ENCODE measurements at regions not wholly inside any gene's neighbourhood (a gene's known extent, or its start where the extent isn't known, plus 50 kb on each side); places are given as distances from the start of the nearest gene placed in this dataset.

- no peaks in the 10 kb centered on the region for H3K27me3 Mint-ChIP-seq (ENCODE audit: insufficient read depth, low read depth)
Measured at GRCh38 chr15:37452498-37452897, 352.1 kb upstream of the MEIS2 start.

GRCh38 chr15:37480482-37480881, 380.1 kb upstream of the MEIS2 start:
- H3K36me3 Mint-ChIP-seq: no peaks in the 10 kb centered on the region
- no peaks in the 10 kb centered on the region for H3K27me3 Mint-ChIP-seq (ENCODE audit: insufficient read depth, low read depth)

More at GRCh38 chr15:37452498-37452897, 352.1 kb upstream of the MEIS2 start:
- peaks cover 4% of the 10 kb centered on the region for H3K9me3 ChIP-seq (ENCODE audit: low read depth)
- no peak overlapping the region for H3K4me2 ChIP-seq
- no peak overlapping the region for H3K27ac Mint-ChIP-seq
- H3K9me3 Mint-ChIP-seq: peaks cover 12% of the 10 kb centered on the region
- H3K36me3 Mint-ChIP-seq: no peaks in the 10 kb centered on the region
- H3K79me2 ChIP-seq (ENCODE audit: low read depth): no peaks in the 10 kb centered on the region
- no peaks in the 10 kb centered on the region for H3K27me3 ChIP-seq
- no peak overlapping the region for H3K4me3 ChIP-seq
- no peaks in the 10 kb centered on the region for H3K36me3 ChIP-seq
- H2AFZ ChIP-seq (replicated peaks): no peak overlapping the region
- H3K9ac ChIP-seq: no peak overlapping the region
- H3K4me3 Mint-ChIP-seq: no peak overlapping the region
- no peak overlapping the region for H3K27ac ChIP-seq
- H3K4me1 Mint-ChIP-seq: peaks cover 4% of the 10 kb centered on the region
- no peaks in the 10 kb centered on the region for H3K4me1 ChIP-seq
- TF ChIP-seq EZH2phosphoT487 (IDR thresholded peaks at IDR 0.05) (no peak), CTCF (IDR thresholded peaks at IDR 0.05) (no peak), EZH2 (IDR thresholded peaks at IDR 0.05) (no peak)
- H3F3A ChIP-seq (ENCODE audit: low read depth): no peaks in the 10 kb centered on the region
- H4K20me1 ChIP-seq (ENCODE audit: low read depth): no peaks in the 10 kb centered on the region
- no peak for DNase-seq (ENCODE audit: low spot score)

GRCh38 chr15:37481126-37481525, 380.8 kb upstream of the MEIS2 start:
- no peak for DNase-seq (ENCODE audit: low spot score)
- Mint-ChIP-seq H3K27ac (no peak overlapping the region), H3K9me3 (peaks cover 6% of the 10 kb centered on the region), H3K4me3 (no peak overlapping the region), H3K36me3 (no peaks in the 10 kb centered on the region), H3K27me3 (ENCODE audit: insufficient read depth, low read depth) (no peaks in the 10 kb centered on the region), H3K4me1 (no peaks in the 10 kb centered on the region)
- H3K27me3 ChIP-seq: no peaks in the 10 kb centered on the region
- H3K36me3 ChIP-seq: peaks cover 6% of the 10 kb centered on the region
- no peak for TF ChIP-seq EZH2phosphoT487 (IDR thresholded peaks at IDR 0.05)
- TF ChIP-seq CTCF (IDR thresholded peaks at IDR 0.05): no peak
- no peak for TF ChIP-seq EZH2 (IDR thresholded peaks at IDR 0.05)
- no peak overlapping the region for H2AFZ ChIP-seq (replicated peaks)
- H3K4me1 ChIP-seq: no peaks in the 10 kb centered on the region
- H3K79me2 ChIP-seq (ENCODE audit: low read depth): no peaks in the 10 kb centered on the region
- H4K20me1 ChIP-seq (ENCODE audit: low read depth): no peaks in the 10 kb centered on the region
- H3K4me2 ChIP-seq: no peak overlapping the region
- H3F3A ChIP-seq (ENCODE audit: low read depth): no peaks in the 10 kb centered on the region
- H3K4me3 ChIP-seq: no peak overlapping the region
- H3K9me3 ChIP-seq (ENCODE audit: low read depth): no peaks in the 10 kb centered on the region
- no peak overlapping the region for H3K9ac ChIP-seq
- no peak overlapping the region for H3K27ac ChIP-seq

More at GRCh38 chr15:37480482-37480881, 380.1 kb upstream of the MEIS2 start:
- no peak for DNase-seq (ENCODE audit: low spot score)
- no peak overlapping the region for H3K4me3 ChIP-seq
- H3K27ac Mint-ChIP-seq: no peak overlapping the region
- TF ChIP-seq EZH2 (IDR thresholded peaks at IDR 0.05) (no peak), EZH2phosphoT487 (IDR thresholded peaks at IDR 0.05) (no peak), CTCF (IDR thresholded peaks at IDR 0.05) (no peak)
- H2AFZ ChIP-seq (replicated peaks): no peak overlapping the region
- H3K9ac ChIP-seq: no peak overlapping the region
- no peaks in the 10 kb centered on the region for H3K9me3 ChIP-seq (ENCODE audit: low read depth)
- no peak overlapping the region for H3K27ac ChIP-seq
- H4K20me1 ChIP-seq (ENCODE audit: low read depth): no peaks in the 10 kb centered on the region
- H3K36me3 ChIP-seq: peaks cover 6% of the 10 kb centered on the region
- no peaks in the 10 kb centered on the region for H3K4me1 ChIP-seq
- no peaks in the 10 kb centered on the region for H3F3A ChIP-seq (ENCODE audit: low read depth)
- no peaks in the 10 kb centered on the region for H3K4me1 Mint-ChIP-seq
- no peaks in the 10 kb centered on the region for H3K79me2 ChIP-seq (ENCODE audit: low read depth)
- no peak overlapping the region for H3K4me2 ChIP-seq
- no peak overlapping the region for H3K4me3 Mint-ChIP-seq
- peaks cover 6% of the 10 kb centered on the region for H3K9me3 Mint-ChIP-seq
- no peaks in the 10 kb centered on the region for H3K27me3 ChIP-seq

All from neural progenitor cell (in vitro differentiated cells).